HepG2 (cell line): ENCODE measurements at regions not wholly inside any gene's neighbourhood (a gene's known extent, or its start where the extent isn't known, plus 50 kb on each side); places are given as distances from the start of the nearest gene placed in this dataset.

Source experiments
- ATAC-seq: fragments of 200-7000 bp; cut with Tn5 transposase; 3 replicates; pipeline ENCODE4 v1.9.1; 2020; ENCODE audit warnings: mild to moderate bottlenecking, moderate library complexity
- BruUV-seq: library from RNA; stranded (reverse); fragments of 400-500 nt; replicated peaks from 2 replicates; lab custom pipeline; 2021; lab: Mats Ljungman, UMichigan
- CTCF ChIA-PET: fragments of 300-600 bp; formaldehyde crosslinking; extraction: SDS; loops from one replicate; lab custom pipeline; 2021; ENCODE audit warnings: low total read pairs, inconsistent platforms, low intra/inter-chr PET ratio; lab: Yijun Ruan, JAX
- POLR2A ChIA-PET: fragments of 350-600 bp; sonication (Branson Sonifier 250); formaldehyde crosslinking; loops from one replicate; lab custom pipeline; 2020; ENCODE audit warnings: antibody characterized with exemption, inconsistent platforms; lab: Yijun Ruan, JAX
- DNase-seq: peaks from one replicate; pipeline ENCODE4 v3.0.0-alpha.2; 2015; ENCODE audit warnings: low spot score
- FAIRE-seq: peaks from 3 replicates; lab custom pipeline; 2011; peaks lifted over from hg19 to GRCh38; lab: Jason Lieb, UNC
- H2AFZ ChIP-seq: one replicate; pipeline ENCODE4 v1.6.1; 2011; ENCODE audit warnings: low read length, inconsistent platforms
- H3K27ac ChIP-seq: fragments of 300-600 bp; 3 replicates; pipeline ENCODE4 v1.8.0; 2011; ENCODE audit warnings: mixed run types, mild to moderate bottlenecking, mixed read lengths, low read length, inconsistent platforms; ENCODE audit not compliant: insufficient read depth; ENCODE audit errors: extremely low read length
- H3K27me3 ChIP-seq, 2 experiments: fragments of 200-600 bp in 1 of 2; 2 replicates in 1 of 2; 3 replicates in 1 of 2; pipeline versions ENCODE4 v1.6.0 to v1.8.0; 2011; ENCODE audit warnings: low read length in 2 of 2, mild to moderate bottlenecking in 2 of 2, moderate library complexity in 2 of 2, inconsistent platforms in 1 of 2; ENCODE audit not compliant: insufficient read depth in 2 of 2, control insufficient read depth in 1 of 2
- H3K36me3 ChIP-seq, 2 experiments: fragments of 200-600 bp in 1 of 2; replicated peaks in 1 of 2; 2 replicates in 1 of 2; 3 replicates in 1 of 2; pipeline versions ENCODE4 v1.5.1 to v1.8.0; 2011; ENCODE audit warnings: low read length in 2 of 2, inconsistent platforms in 1 of 2; ENCODE audit not compliant: insufficient read depth in 2 of 2, control insufficient read depth in 1 of 2
- H3K4me1 ChIP-seq: 2 replicates; pipeline ENCODE4 v1.5.1; 2012; ENCODE audit warnings: low read length, inconsistent platforms; ENCODE audit not compliant: insufficient read depth
- H3K4me2 ChIP-seq: 2 replicates; pipeline ENCODE4 v1.6.0; 2011; ENCODE audit warnings: low read depth, low read length, inconsistent platforms
- H3K4me3 ChIP-seq, 3 experiments: fragments of 200-600 bp in 1 of 3; sonication (generic), shearing (Covaris generic) in 1 of 3; replicated peaks in 1 of 3; 2 replicates each; pipeline ENCODE4 v1.5.1; 2011 to 2016; ENCODE audit warnings: low read length in 3 of 3, inconsistent platforms in 2 of 3, low read depth in 2 of 3, mild to moderate bottlenecking in 2 of 3, control low read depth in 1 of 3, mixed read lengths in 1 of 3; ENCODE audit not compliant: insufficient read depth in 1 of 3
- H3K79me2 ChIP-seq: one replicate; pipeline ENCODE4 v1.6.1; 2011; ENCODE audit warnings: low read length, inconsistent platforms; ENCODE audit not compliant: insufficient read depth
- H3K9ac ChIP-seq: 2 replicates; pipeline ENCODE4 v1.6.0; 2011; ENCODE audit warnings: mild to moderate bottlenecking, low read depth, low read length, inconsistent platforms; ENCODE audit not compliant: insufficient read depth
- H3K9me3 ChIP-seq: 2 replicates; pipeline ENCODE4 v1.5.1; 2012; ENCODE audit warnings: mild to moderate bottlenecking, low read length
- H4K20me1 ChIP-seq: 2 replicates; pipeline ENCODE4 v1.6.0; 2011; ENCODE audit warnings: inconsistent platforms, mild to moderate bottlenecking, low read length, moderate library complexity; ENCODE audit not compliant: insufficient read depth
- CSRNP1 ChIP-seq: sonication (generic); formaldehyde crosslinking; IDR thresholded peaks from 2 replicates; pipeline ENCODE4 v1.8.1; 2023; ENCODE audit warnings: mild to moderate bottlenecking, missing genetic modification reagents
- GLMP ChIP-seq: sonication (generic); formaldehyde crosslinking; IDR thresholded peaks from 2 replicates; pipeline ENCODE4 v1.9.0; 2021; ENCODE audit warnings: missing genetic modification reagents, mild to moderate bottlenecking, borderline replicate concordance
- PRMT3 ChIP-seq: sonication (generic); formaldehyde crosslinking; IDR thresholded peaks from 2 replicates; pipeline ENCODE4 v1.8.1; 2022; ENCODE audit warnings: low read depth, mild to moderate bottlenecking, moderate library complexity, missing genetic modification reagents, borderline replicate concordance
- SYNCRIP ChIP-seq: fragments of 200-400 bp; formaldehyde crosslinking; IDR thresholded peaks from 2 replicates; pipeline ENCODE4 v1.6.1; 2018; ENCODE audit warnings: mild to moderate bottlenecking, low read depth, low read length; ENCODE audit not compliant: insufficient read depth
- TFDP2 ChIP-seq: sonication (generic); formaldehyde crosslinking; IDR thresholded peaks from 2 replicates; pipeline ENCODE4 v1.4.0; 2020; ENCODE audit warnings: missing genetic modification reagents
- THYN1 ChIP-seq: sonication (generic); formaldehyde crosslinking; IDR thresholded peaks from 2 replicates; pipeline ENCODE4 v1.8.1; 2023; ENCODE audit warnings: low read depth, mild to moderate bottlenecking, moderate library complexity, missing genetic modification reagents, borderline replicate concordance
- ZNF839 ChIP-seq: sonication (generic); formaldehyde crosslinking; IDR thresholded peaks from 2 replicates; pipeline ENCODE4 v1.4.0; 2020; ENCODE audit warnings: missing genetic modification reagents, mild to moderate bottlenecking, borderline replicate concordance
- WGBS: methylation state at CpG from one replicate; pipeline ENCODE4 v1.1.6; 2017; ENCODE audit warnings: low lambda C conversion rate; 5-methylcytosine and 5-hydroxymethylcytosine counted together
- in situ Hi-C: cut with HindIII; loops from 2 replicates; pipeline ENCODE4 v1.10.0; 2017; ENCODE audit warnings: low pct_unique_long_range_greater_than_20kb; ENCODE audit not compliant: extremely low pct_ligation_motif_present
- intact Hi-C: fragments of 100-400 bp; cut with micrococcal nuclease; formaldehyde crosslinking; loops from one replicate; pipeline ENCODE4 v1.10.0; 2022; ENCODE audit not compliant: unreplicated experiment
- TF ChIP-seq, protein P1 (sequence below): sonication (generic); formaldehyde crosslinking; IDR thresholded peaks from 2 replicates; pipeline ENCODE4 v1.4.0; 2020; ENCODE audit warnings: missing genetic modification reagents, borderline replicate concordance

DNA sequence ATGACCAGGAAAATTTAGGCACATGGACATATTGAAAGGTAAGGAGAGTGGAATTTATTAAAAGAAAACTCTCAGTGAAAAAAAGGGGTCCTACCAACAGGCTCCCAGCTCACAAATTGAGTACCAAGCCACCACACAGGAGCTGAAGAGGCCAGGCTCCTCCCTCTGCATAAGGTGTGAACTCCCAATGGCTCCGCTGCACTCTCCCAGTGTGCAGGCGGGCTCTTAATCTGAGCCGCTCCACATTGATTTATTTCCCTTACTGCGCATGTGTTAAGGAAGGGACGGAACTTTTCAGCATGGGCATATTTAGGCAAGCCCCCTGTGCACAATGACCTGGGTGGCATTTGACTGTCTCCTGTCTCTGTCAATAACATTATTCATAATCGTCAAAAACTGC is 68.6 kb upstream of the PLEKHG7 start:
- BruUV-seq = no TSS peak
- intact Hi-C loops = loop anchor here (10.0 kb wide), 1 partner anchor 421 kb away; no protein-coding TSS in a partner anchor
- no peak for FAIRE-seq

More for the DNA sequence above, 68.6 kb upstream of the PLEKHG7 start:
- CTCF ChIA-PET = no interaction called here
- Histone ChIP-seq H3K36me3 (no peaks in the 10 kb centered on the region), H3K4me1 (no peaks in the 10 kb centered on the region), H3K27me3 (peaks cover 0 to 3% of the 10 kb centered on the region in 2 experiments; a peak in 1 of 5 replicates), H2AFZ (no peak overlapping the region), H3K4me2 (no peak overlapping the region), H3K9ac (no peak overlapping the region), H3K4me3 (no peak overlapping the region), H4K20me1 (no peaks in the 10 kb centered on the region), H3K27ac (no peak overlapping the region), H3K9me3 (no peaks in the 10 kb centered on the region), H3K79me2 (no peaks in the 10 kb centered on the region)
- ATAC-seq (no peak), DNase-seq (no peak)
- 57% methylated on average over 6 of the region's 6 CpGs for WGBS
- in situ Hi-C loops = no loop called here
- no peak for TF ChIP-seq PRMT3 (CRISPR knock-in tag)
- TF ChIP-seq GLMP (CRISPR knock-in tag) = no peak
- no peak for TF ChIP-seq ZNF839
- TF ChIP-seq SYNCRIP = no peak
- TF ChIP-seq TFDP2 = no peak
- no peak for TF ChIP-seq CSRNP1
- TF ChIP-seq, protein P1, sequence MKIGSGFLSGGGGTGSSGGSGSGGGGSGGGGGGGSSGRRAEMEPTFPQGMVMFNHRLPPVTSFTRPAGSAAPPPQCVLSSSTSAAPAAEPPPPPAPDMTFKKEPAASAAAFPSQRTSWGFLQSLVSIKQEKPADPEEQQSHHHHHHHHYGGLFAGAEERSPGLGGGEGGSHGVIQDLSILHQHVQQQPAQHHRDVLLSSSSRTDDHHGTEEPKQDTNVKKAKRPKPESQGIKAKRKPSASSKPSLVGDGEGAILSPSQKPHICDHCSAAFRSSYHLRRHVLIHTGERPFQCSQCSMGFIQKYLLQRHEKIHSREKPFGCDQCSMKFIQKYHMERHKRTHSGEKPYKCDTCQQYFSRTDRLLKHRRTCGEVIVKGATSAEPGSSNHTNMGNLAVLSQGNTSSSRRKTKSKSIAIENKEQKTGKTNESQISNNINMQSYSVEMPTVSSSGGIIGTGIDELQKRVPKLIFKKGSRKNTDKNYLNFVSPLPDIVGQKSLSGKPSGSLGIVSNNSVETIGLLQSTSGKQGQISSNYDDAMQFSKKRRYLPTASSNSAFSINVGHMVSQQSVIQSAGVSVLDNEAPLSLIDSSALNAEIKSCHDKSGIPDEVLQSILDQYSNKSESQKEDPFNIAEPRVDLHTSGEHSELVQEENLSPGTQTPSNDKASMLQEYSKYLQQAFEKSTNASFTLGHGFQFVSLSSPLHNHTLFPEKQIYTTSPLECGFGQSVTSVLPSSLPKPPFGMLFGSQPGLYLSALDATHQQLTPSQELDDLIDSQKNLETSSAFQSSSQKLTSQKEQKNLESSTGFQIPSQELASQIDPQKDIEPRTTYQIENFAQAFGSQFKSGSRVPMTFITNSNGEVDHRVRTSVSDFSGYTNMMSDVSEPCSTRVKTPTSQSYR (CRISPR knock-in tag) = no peak
- no peak for TF ChIP-seq THYN1 (CRISPR knock-in tag)
- POLR2A ChIA-PET = no interaction called here
